Liver (tissue), 8 donors: ENCODE measurements at regions not wholly inside any gene's neighbourhood (a gene's known extent, or its start where the extent isn't known, plus 50 kb on each side); places are given as distances from the start of the nearest gene placed in this dataset.

Experiments used
- DNase-seq: peaks from one replicate; pipeline ENCODE4 v3.0.0-alpha.2; 2017; ENCODE audit warnings: low spot score
- H3K27ac ChIP-seq, 2 donors: one replicate each; pipeline ENCODE4 v1.7.0; 2013; ENCODE audit warnings: inconsistent platforms in 2 of 2, low read length in 2 of 2, control low read depth in 1 of 2, low read depth in 1 of 2, mild to moderate bottlenecking in 1 of 2
- H3K27me3 ChIP-seq, 4 donors: one replicate each; pipeline versions ENCODE4 v1.6.1 to v1.7.0; 2013; ENCODE audit warnings: low read length in 3 of 4, inconsistent platforms in 1 of 4, mild to moderate bottlenecking in 1 of 4, moderate library complexity in 1 of 4; ENCODE audit not compliant: control insufficient read depth in 4 of 4, insufficient read depth in 4 of 4
- H3K36me3 ChIP-seq, 4 donors: one replicate each; pipeline versions ENCODE4 v1.6.1 to v1.7.0; 2013; ENCODE audit warnings: low read length in 3 of 4, mild to moderate bottlenecking in 3 of 4, low read depth in 1 of 4, moderate library complexity in 1 of 4; ENCODE audit not compliant: control insufficient read depth in 4 of 4, insufficient read depth in 3 of 4
- H3K4me1 ChIP-seq, 4 donors: one replicate each; pipeline versions ENCODE4 v1.6.1 to v1.7.0; 2013; ENCODE audit warnings: low read length in 3 of 4, mild to moderate bottlenecking in 3 of 4, moderate library complexity in 1 of 4; ENCODE audit not compliant: control insufficient read depth in 4 of 4, insufficient read depth in 4 of 4
- H3K4me3 ChIP-seq, 3 donors: one replicate each; pipeline versions ENCODE4 v1.6.1 to v1.7.0; 2013; ENCODE audit warnings: low read length in 3 of 3, control low read depth in 1 of 3, low read depth in 1 of 3, mild to moderate bottlenecking in 1 of 3
- H3K9ac ChIP-seq, 2 donors: one replicate each; pipeline ENCODE4 v1.7.0; 2013; ENCODE audit warnings: low read length in 2 of 2, mild to moderate bottlenecking in 2 of 2, moderate library complexity in 2 of 2, control low read depth in 1 of 2, low read depth in 1 of 2
- H3K9me3 ChIP-seq, 4 donors: one replicate each; pipeline versions ENCODE4 v1.6.1 to v1.7.0; 2013; ENCODE audit warnings: low read length in 3 of 4; ENCODE audit not compliant: control insufficient read depth in 4 of 4
- ATF3 ChIP-seq: IDR thresholded peaks from 2 replicates; pipeline ENCODE4 v1.6.1; 2016; ENCODE audit warnings: antibody characterized with exemption
- CTCF ChIP-seq: fragments of 150-350 bp; IDR thresholded peaks from 2 replicates; pipeline ENCODE4 v1.5.1; 2017; ENCODE audit warnings: improper control_type of control experiment, low read depth, low read length; ENCODE audit not compliant: missing input control
- EGR1 ChIP-seq, 2 donors: IDR thresholded peaks; 2 replicates each; pipeline ENCODE4 v1.6.1; 2016 to 2018; ENCODE audit warnings: antibody characterized with exemption in 2 of 2, low read depth in 2 of 2
- FOXA1 ChIP-seq: IDR thresholded peaks from 2 replicates; pipeline ENCODE4 v1.6.1; 2016; ENCODE audit warnings: antibody characterized with exemption
- FOXA2 ChIP-seq: IDR thresholded peaks from 2 replicates; pipeline ENCODE4 v1.6.1; 2016; ENCODE audit warnings: antibody characterized with exemption
- GABPA ChIP-seq, 2 donors: IDR thresholded peaks in 1 of 2; conservative IDR thresholded peaks in 1 of 2; 2 replicates each; pipeline ENCODE4 v1.6.1; 2016; ENCODE audit warnings: antibody characterized with exemption in 2 of 2, mild to moderate bottlenecking in 1 of 2, moderate library complexity in 1 of 2
- HNF4A ChIP-seq, 2 donors: conservative IDR thresholded peaks; 2 replicates each; pipeline ENCODE4 v1.6.1; 2016; ENCODE audit warnings: antibody characterized with exemption in 2 of 2, mild to moderate bottlenecking in 2 of 2
- HNF4G ChIP-seq: IDR thresholded peaks from 2 replicates; pipeline ENCODE4 v1.6.1; 2016; ENCODE audit warnings: antibody characterized with exemption
- JUND ChIP-seq, 2 donors: IDR thresholded peaks; 2 replicates each; pipeline ENCODE4 v1.6.1; 2016; ENCODE audit warnings: antibody characterized with exemption in 2 of 2
- RAD21 ChIP-seq, 2 donors: IDR thresholded peaks; 2 replicates each; pipeline ENCODE4 v1.6.1; 2016; ENCODE audit warnings: antibody characterized with exemption in 2 of 2, mild to moderate bottlenecking in 2 of 2
- RXRA ChIP-seq, 2 donors: IDR thresholded peaks; 2 replicates each; pipeline ENCODE4 v1.6.1; 2017 to 2018; ENCODE audit warnings: antibody characterized with exemption in 2 of 2, mild to moderate bottlenecking in 1 of 2
- SP1 ChIP-seq: IDR thresholded peaks from 2 replicates; pipeline ENCODE4 v1.6.1; 2018; ENCODE audit warnings: antibody characterized with exemption, mild to moderate bottlenecking
- TAF1 ChIP-seq: conservative IDR thresholded peaks from 2 replicates; pipeline ENCODE4 v1.6.1; 2016; ENCODE audit warnings: antibody characterized with exemption, mild to moderate bottlenecking
- WGBS: extraction: QIAGEN DNeasy Blood & Tissue Kit; methylation state at CpG from one replicate; pipeline ENCODE4 v1.1.7; 2013; 5-methylcytosine and 5-hydroxymethylcytosine counted together
- TF ChIP-seq, protein P1 (sequence below): IDR thresholded peaks from 2 replicates; pipeline ENCODE4 v1.6.1; 2016; ENCODE audit warnings: antibody characterized with exemption
- TF ChIP-seq, protein P2 (sequence below): IDR thresholded peaks from 2 replicates; pipeline ENCODE4 v1.6.1; 2016; ENCODE audit warnings: antibody characterized with exemption, mild to moderate bottlenecking
- donor health status: healthy.
- donor health status: healthy.
- donor health status: healthy.
- donor health status: healthy.
- donor health status: healthy.

GRCh38 chr16:35170610-35171009 lies 1711.2 kb downstream of the TP53TG3F start:
- Histone ChIP-seq H3K27ac (no peak overlapping the region), H3K27me3 (no peaks in the 10 kb centered on the region), H3K4me3 (no peak overlapping the region), H3K9me3 (peaks cover 0 to 3% (median 2%) of the 10 kb centered on the region in 4 donors), H3K4me1 (no peaks in the 10 kb centered on the region), H3K9ac (no peak overlapping the region), H3K36me3 (no peaks in the 10 kb centered on the region)
- TF ChIP-seq FOXA2 (no peak), HNF4A (conservative IDR thresholded peaks at IDR 0.05) (no peak), TAF1 (no peak)
- WGBS, result 84% methylated on average over 3 of the region's 3 CpGs
- DNase-seq, result no peak

- Histone ChIP-seq H3K9me3 (peaks cover 0 to 3% (median 2%) of the 10 kb centered on the region in 4 donors), H3K27me3 (no peaks in the 10 kb centered on the region), H3K27ac (no peak overlapping the region), H3K9ac (no peak overlapping the region), H3K4me1 (no peaks in the 10 kb centered on the region), H3K36me3 (no peaks in the 10 kb centered on the region), H3K4me3 (no peak overlapping the region)
- 65% methylated on average over 6 of the region's 6 CpGs for WGBS
- DNase-seq, result no peak
- TF ChIP-seq FOXA1 (no peak), FOXA2 (no peak), ATF3 (no peak), JUND (IDR thresholded peaks at IDR 0.05) (no peak), HNF4G (no peak), TAF1 (no peak), EGR1 (IDR thresholded peaks at IDR 0.05; ENCODE audit: low read depth in 2 of 2) (no peak), GABPA (IDR thresholded peaks at IDR 0.05 in 1 of 2, conservative IDR thresholded peaks at IDR 0.05 in 1 of 2) (no peak), HNF4A (conservative IDR thresholded peaks at IDR 0.05) (no peak), SP1 (no peak), RXRA (IDR thresholded peaks at IDR 0.05) (no peak), RAD21 (IDR thresholded peaks at IDR 0.05) (no peak), CTCF (no peak)
- TF ChIP-seq, protein P1, sequence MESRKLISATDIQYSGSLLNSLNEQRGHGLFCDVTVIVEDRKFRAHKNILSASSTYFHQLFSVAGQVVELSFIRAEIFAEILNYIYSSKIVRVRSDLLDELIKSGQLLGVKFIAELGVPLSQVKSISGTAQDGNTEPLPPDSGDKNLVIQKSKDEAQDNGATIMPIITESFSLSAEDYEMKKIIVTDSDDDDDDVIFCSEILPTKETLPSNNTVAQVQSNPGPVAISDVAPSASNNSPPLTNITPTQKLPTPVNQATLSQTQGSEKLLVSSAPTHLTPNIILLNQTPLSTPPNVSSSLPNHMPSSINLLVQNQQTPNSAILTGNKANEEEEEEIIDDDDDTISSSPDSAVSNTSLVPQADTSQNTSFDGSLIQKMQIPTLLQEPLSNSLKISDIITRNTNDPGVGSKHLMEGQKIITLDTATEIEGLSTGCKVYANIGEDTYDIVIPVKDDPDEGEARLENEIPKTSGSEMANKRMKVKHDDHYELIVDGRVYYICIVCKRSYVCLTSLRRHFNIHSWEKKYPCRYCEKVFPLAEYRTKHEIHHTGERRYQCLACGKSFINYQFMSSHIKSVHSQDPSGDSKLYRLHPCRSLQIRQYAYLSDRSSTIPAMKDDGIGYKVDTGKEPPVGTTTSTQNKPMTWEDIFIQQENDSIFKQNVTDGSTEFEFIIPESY, result no peak
- TF ChIP-seq, protein P2, sequence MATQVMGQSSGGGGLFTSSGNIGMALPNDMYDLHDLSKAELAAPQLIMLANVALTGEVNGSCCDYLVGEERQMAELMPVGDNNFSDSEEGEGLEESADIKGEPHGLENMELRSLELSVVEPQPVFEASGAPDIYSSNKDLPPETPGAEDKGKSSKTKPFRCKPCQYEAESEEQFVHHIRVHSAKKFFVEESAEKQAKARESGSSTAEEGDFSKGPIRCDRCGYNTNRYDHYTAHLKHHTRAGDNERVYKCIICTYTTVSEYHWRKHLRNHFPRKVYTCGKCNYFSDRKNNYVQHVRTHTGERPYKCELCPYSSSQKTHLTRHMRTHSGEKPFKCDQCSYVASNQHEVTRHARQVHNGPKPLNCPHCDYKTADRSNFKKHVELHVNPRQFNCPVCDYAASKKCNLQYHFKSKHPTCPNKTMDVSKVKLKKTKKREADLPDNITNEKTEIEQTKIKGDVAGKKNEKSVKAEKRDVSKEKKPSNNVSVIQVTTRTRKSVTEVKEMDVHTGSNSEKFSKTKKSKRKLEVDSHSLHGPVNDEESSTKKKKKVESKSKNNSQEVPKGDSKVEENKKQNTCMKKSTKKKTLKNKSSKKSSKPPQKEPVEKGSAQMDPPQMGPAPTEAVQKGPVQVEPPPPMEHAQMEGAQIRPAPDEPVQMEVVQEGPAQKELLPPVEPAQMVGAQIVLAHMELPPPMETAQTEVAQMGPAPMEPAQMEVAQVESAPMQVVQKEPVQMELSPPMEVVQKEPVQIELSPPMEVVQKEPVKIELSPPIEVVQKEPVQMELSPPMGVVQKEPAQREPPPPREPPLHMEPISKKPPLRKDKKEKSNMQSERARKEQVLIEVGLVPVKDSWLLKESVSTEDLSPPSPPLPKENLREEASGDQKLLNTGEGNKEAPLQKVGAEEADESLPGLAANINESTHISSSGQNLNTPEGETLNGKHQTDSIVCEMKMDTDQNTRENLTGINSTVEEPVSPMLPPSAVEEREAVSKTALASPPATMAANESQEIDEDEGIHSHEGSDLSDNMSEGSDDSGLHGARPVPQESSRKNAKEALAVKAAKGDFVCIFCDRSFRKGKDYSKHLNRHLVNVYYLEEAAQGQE, result no peak
Measured at GRCh38 chr16:35171106-35171505, 1711.7 kb downstream of the TP53TG3F start.
